HCT116 (cell line): ENCODE measurements at regions not wholly inside any gene's neighbourhood (a gene's known extent, or its start where the extent isn't known, plus 50 kb on each side); places are given as distances from the start of the nearest gene placed in this dataset.

Source experiments
- EGR1 ChIP-seq: IDR thresholded peaks from 2 replicates; pipeline ENCODE4 v1.6.1; 2012; ENCODE audit warnings: low read depth
- FOSL1 ChIP-seq: IDR thresholded peaks from 2 replicates; pipeline ENCODE4 v1.6.1; 2012; ENCODE audit warnings: low read depth
- JUND ChIP-seq: IDR thresholded peaks from 2 replicates; pipeline ENCODE4 v1.6.1; 2012
- REST ChIP-seq: IDR thresholded peaks from 2 replicates; pipeline ENCODE4 v1.6.1; 2012; ENCODE audit warnings: low read depth
- TCF7L2 ChIP-seq: IDR thresholded peaks from 2 replicates; pipeline ENCODE4 v1.7.0; 2011; ENCODE audit warnings: borderline replicate concordance, inconsistent platforms; ENCODE audit not compliant: insufficient read depth, insufficient read length; ENCODE audit errors: extremely low read depth
- TF ChIP-seq, protein P1 (sequence below): IDR thresholded peaks from 2 replicates; pipeline ENCODE4 v1.6.1; 2012
- TF ChIP-seq, protein P2 (sequence below), 3 experiments: fragments of 200-600 bp in 1 of 3; sonication (generic) in 1 of 3; IDR thresholded peaks in 2 of 3; conservative IDR thresholded peaks in 1 of 3; 2 replicates each; pipeline ENCODE4 v1.5.1; 2012 to 2017; ENCODE audit warnings: low read depth in 2 of 3, low read length in 2 of 3, antibody characterized with exemption in 1 of 3, borderline replicate concordance in 1 of 3, control low read depth in 1 of 3, mild to moderate bottlenecking in 1 of 3, mixed read lengths in 1 of 3, mixed run types in 1 of 3, moderate library complexity in 1 of 3; ENCODE audit not compliant: insufficient read depth in 1 of 3
- TF ChIP-seq, protein P3 (sequence below): IDR thresholded peaks from 2 replicates; pipeline ENCODE4 v1.6.1; 2011; ENCODE audit warnings: mild to moderate bottlenecking, low read length, moderate library complexity; ENCODE audit not compliant: insufficient replicate concordance; ENCODE audit errors: extremely low read depth

- TF ChIP-seq, protein P1, sequence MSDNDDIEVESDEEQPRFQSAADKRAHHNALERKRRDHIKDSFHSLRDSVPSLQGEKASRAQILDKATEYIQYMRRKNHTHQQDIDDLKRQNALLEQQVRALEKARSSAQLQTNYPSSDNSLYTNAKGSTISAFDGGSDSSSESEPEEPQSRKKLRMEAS = no peak
- TF ChIP-seq, protein P2, sequence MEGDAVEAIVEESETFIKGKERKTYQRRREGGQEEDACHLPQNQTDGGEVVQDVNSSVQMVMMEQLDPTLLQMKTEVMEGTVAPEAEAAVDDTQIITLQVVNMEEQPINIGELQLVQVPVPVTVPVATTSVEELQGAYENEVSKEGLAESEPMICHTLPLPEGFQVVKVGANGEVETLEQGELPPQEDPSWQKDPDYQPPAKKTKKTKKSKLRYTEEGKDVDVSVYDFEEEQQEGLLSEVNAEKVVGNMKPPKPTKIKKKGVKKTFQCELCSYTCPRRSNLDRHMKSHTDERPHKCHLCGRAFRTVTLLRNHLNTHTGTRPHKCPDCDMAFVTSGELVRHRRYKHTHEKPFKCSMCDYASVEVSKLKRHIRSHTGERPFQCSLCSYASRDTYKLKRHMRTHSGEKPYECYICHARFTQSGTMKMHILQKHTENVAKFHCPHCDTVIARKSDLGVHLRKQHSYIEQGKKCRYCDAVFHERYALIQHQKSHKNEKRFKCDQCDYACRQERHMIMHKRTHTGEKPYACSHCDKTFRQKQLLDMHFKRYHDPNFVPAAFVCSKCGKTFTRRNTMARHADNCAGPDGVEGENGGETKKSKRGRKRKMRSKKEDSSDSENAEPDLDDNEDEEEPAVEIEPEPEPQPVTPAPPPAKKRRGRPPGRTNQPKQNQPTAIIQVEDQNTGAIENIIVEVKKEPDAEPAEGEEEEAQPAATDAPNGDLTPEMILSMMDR (IDR thresholded peaks at IDR 0.05 in 2 of 3, conservative IDR thresholded peaks at IDR 0.05 in 1 of 3; ENCODE audit: borderline replicate concordance in 1 of 3, insufficient read depth in 1 of 3, low read depth in 2 of 3, low read length in 2 of 3) = no peak
- no peak for TF ChIP-seq REST
- TF ChIP-seq JUND = no peak
- TF ChIP-seq TCF7L2 = no peak
- TF ChIP-seq, protein P3, sequence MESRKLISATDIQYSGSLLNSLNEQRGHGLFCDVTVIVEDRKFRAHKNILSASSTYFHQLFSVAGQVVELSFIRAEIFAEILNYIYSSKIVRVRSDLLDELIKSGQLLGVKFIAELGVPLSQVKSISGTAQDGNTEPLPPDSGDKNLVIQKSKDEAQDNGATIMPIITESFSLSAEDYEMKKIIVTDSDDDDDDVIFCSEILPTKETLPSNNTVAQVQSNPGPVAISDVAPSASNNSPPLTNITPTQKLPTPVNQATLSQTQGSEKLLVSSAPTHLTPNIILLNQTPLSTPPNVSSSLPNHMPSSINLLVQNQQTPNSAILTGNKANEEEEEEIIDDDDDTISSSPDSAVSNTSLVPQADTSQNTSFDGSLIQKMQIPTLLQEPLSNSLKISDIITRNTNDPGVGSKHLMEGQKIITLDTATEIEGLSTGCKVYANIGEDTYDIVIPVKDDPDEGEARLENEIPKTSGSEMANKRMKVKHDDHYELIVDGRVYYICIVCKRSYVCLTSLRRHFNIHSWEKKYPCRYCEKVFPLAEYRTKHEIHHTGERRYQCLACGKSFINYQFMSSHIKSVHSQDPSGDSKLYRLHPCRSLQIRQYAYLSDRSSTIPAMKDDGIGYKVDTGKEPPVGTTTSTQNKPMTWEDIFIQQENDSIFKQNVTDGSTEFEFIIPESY = no peak
- no peak for TF ChIP-seq EGR1
- no peak for TF ChIP-seq FOSL1
Measured at GRCh38 chr2:167752734-167753133, 494.7 kb downstream of the STK39 start.
